IPS DF 19.7 (cell line): ENCODE measurements at regions not wholly inside any gene's neighbourhood (a gene's known extent, or its start where the extent isn't known, plus 50 kb on each side); places are given as distances from the start of the nearest gene placed in this dataset.

Experiments used
- DNase-seq: peaks from one replicate; pipeline ENCODE4 v3.0.0-alpha.2; 2013; ENCODE audit warnings: low read depth, low spot score

DNA sequence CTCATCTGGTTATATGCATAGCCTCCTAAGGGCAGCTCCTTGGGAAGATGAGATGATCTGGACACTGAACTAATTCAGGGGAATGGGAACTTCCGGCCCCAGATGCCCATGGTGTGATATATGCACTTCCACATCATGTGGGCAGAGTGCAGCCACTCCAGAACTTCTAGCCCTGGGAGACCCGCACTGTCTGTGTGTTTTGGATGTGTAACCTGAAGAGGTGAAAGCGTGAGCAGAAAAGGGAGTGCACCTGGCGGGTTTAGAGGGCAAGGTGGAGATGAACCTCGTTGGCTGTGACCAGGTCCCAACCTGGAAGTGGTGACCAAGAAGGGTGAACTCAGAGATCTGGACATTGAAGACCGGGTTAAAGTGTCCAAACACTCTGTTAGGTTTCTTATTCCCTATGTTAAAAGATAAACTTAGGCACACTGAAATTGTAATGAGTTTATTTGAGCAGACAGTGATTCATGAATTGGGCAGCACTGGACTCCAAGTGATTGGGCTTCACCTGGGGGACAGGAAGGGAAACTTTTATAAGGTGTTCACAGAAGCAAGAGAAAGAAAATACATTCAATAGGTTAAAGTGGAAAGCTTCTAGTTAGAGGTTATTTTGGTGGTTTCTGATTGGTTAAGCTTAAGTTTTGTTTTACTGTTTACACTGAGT lies 296.2 kb upstream of the SKOR2 start:
- DNase-seq = no peak

DNA sequence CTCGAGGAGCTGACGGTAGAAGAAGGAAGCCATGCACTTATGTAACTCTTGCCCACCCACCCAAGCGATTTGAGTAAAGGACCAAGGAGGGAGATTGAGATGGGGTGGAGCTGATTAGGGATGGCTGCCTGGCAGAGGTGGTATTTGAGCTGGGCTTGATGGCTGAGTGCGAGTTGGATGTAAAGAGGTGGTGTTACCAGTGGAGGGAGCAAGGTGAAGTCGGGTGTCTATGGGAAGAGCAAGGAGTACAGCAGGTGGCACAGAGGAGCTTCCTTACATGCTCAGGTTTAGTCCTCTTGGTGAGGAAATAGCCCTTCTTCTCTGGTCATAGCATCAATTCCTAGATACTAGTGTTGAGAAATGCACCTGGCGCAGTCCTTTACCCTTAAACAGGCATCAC lies 294.2 kb upstream of the SKOR2 start:
- DNase-seq = peak; percentile 38

- no peak for DNase-seq
Observed at GRCh38 chr18:47543080-47543479, 291.6 kb upstream of the SKOR2 start.

DNA sequence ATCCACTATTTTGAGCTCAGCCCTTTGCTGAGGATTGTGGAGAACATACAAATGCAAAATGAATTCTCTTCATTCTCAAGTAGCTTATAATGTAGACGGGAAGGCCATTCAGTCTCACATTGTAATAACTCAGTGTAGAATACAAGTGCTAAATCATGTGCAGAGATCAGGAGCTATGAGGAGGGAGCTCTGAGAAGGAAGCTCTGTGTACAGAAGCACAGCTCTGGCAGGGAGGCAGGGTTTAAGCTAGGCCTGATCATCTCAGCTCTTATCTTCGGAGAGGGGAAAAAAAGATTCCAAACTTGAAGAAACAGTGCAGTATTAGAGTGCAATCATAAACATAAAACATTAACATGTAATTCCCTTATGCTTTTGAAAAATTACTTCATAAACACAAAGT lies 291.1 kb upstream of the SKOR2 start:
- no peak for DNase-seq

- no peak for DNase-seq
Observed at GRCh38 chr18:47531717-47532116, 280.3 kb upstream of the SKOR2 start.

GRCh38 chr18:47530695-47531094 lies 279.2 kb upstream of the SKOR2 start:
- no peak for DNase-seq

DNA sequence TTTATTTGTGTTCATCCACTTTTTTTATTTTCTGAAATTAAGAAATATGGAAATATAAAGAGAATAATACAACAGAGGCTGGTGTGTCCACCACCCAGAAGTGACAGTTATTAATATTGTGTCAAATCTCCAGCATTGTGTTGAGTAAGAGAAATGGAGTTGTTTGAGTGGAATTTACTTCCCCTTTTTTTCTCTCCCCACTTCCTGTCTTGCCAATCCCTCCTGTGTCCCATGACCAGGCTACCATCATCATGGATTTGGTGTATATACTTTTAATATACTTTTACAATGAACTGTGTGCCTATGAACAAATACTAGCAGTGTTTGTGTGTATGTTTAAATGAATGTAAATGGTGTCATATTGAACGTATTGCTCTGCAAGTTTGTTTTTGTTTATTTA lies 276.9 kb upstream of the SKOR2 start:
- no peak for DNase-seq

DNA sequence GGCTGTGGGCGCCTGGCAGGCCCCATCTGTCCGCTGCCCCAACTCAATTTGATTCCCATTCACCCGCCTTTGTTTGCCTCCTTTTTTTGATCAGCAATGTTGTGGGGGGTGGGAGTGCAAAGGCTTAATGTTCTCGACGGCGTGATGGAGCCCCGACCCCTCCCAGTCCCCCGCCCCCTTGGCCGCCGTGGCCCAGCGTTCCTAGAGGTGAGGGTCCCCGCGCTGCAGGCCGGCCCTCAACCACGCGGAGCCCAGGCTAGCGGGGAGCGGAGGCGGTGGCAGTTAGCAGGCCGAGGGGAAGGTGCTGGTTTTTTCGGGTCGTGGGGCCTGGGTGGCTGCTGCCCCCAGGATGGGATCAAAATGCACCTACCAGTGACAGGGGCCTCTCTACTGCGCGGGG lies 274.7 kb upstream of the SKOR2 start:
- DNase-seq = no peak

GRCh38 chr18:47522359-47522758 lies 270.9 kb upstream of the SKOR2 start:
- DNase-seq = no peak

DNA sequence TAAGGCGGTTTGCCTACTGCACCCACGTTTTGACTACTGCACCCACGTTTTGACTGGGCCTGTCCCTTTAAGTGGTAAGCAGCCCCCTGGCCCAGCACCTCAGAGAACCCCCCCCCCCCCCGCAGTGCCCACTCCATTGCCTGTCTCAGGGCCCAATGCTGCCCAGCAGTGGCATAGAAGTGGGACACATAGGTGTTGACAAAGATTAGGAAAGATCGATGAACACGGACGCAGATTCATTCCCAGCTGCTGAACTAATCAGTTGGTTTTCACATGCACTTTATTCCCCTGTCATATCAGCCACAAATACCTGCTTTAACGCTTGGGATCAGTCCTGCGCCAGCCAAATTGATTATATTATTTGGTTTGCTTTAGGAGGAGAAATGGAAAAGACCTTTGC lies 268.8 kb upstream of the SKOR2 start:
- DNase-seq = no peak

GRCh38 chr18:47519706-47520105 lies 268.2 kb upstream of the SKOR2 start:
- DNase-seq = no peak

- no peak for DNase-seq
Observed at GRCh38 chr18:47519277-47519676, 267.8 kb upstream of the SKOR2 start.

DNA sequence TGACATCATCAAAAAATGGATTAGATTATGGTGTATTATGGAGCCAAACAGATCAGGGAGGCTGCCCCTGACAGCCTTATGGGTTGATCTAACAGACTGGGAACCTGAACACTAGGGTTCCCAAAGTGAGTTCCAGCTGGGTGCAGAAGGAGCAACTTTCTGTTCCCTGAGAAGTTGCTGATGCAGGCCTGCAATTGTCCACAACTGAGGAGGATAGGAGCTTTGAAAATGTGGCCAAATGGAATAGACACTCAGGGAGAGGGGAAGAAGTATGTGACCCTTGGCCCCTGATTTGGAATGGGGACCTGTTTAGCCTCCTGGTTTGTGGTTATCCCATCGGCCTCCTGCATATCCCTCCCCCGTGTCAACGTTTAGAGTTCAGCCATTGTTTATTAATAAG lies 262.2 kb upstream of the SKOR2 start:
- no peak for DNase-seq

DNA sequence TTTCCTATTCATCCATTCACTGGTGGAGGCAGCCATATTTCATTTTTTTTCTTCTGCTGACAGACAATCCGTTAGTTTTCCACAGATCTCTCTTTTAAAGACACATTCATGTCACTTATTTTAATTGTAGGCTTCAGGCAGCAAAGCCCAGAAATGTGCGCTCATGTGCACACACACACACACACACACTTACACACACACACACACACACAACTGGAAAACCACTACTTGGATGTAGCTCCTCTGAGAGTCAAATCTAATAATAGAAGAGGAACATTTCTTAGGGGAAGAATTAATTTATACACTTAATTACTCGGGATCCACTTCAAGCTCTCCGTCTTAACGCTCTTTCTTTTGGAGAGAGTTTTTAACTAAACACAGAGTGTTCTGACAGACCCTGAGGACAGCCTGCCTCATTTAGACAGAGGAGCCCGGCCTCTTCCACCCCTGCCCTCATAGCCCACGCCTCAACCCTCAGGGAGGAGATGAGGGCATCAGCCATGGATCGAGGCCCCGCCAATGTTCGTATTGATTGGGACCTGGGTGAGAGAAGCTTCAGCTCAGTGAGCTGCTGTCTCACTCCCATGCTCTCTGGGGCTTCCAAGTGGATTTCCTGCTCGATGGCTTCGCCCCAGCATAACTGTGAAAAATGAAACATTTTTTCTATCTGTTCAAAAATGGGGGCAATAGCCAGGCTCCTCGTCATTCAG lies 261.4 kb upstream of the SKOR2 start:
- no peak for DNase-seq

DNA sequence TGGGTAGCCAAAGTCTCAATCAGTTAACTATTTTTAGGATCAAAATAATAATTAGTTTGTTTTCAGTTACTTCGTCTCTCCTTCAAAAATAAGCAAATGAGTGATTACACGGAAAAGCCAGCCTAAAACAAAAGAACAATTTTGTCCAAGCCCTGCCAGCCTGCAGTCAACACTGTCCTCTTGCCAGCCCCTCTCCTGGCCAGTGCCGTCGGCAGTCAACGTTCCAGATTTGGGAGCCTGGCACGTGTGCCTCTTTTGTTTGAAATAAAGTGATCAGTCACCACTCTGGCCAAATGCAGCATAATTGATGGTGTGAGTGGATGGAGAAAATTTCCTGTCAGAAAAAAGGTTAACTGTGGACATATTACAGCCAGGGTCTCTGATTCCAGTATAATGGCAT lies 260.6 kb upstream of the SKOR2 start:
- DNase-seq = no peak

DNA sequence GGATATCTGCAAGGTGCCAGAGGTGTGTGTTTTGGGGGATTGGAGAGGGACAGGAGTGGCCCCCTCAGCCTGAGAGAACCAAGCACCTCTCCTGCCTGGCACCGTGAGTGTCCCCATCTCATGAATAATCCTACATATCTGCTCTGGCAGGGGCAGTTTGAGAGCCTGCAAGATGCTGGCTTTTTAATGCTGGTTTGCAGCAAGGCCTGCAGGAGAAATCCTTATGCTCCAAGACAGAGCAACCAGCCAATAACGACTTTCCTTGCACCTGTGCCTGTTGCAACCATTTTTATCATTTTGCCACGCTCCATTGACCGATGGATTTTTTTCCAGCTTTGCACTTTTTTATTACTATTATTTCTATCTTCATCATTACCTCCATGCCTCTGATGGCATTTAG lies 259.4 kb upstream of the SKOR2 start:
- no peak for DNase-seq

DNA sequence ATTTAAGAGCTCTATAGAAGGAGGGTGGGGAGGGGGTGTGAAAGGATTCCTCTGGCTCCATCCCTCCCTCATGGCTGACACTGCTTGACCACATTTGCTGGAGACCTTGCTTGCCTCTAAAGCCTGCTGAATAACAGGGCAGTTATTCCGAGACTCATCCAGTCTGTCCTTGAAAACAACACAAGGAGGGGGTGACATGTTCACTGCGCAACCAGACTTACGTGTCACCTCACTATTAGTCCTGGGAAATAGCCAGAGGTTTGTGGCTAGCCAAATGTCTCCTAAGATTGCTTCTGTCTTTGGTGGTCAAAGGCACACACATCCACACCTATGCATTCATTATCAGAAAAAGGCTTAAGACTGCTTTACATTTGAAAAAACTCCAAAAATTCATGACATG lies 256.2 kb upstream of the SKOR2 start:
- DNase-seq = no peak

GRCh38 chr18:47506897-47507296 lies 255.4 kb upstream of the SKOR2 start:
- no peak for DNase-seq

- no peak for DNase-seq
Observed at GRCh38 chr18:47501946-47502345, 250.5 kb upstream of the SKOR2 start.

DNA sequence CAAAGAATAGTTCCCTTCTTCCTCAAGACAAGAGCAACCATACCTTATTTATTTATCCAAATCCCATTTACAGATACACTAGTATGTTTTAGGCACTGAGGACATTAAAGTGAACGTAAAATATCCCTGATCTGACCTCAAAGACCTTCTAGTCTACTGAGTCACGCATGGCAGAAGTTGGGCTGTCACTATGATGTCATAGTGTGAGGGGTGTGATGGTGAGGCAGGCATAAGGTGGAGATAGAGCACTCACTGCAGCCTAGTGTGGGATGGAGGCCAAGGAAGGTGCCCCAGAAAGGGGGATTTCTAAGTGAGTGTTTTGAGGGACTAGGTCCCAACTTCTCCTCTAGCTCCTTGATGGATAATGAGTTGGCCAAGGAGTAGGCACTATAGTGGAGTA lies 249.5 kb upstream of the SKOR2 start:
- DNase-seq = no peak

GRCh38 chr18:47492691-47493090 lies 241.2 kb upstream of the SKOR2 start:
- DNase-seq = no peak

DNA sequence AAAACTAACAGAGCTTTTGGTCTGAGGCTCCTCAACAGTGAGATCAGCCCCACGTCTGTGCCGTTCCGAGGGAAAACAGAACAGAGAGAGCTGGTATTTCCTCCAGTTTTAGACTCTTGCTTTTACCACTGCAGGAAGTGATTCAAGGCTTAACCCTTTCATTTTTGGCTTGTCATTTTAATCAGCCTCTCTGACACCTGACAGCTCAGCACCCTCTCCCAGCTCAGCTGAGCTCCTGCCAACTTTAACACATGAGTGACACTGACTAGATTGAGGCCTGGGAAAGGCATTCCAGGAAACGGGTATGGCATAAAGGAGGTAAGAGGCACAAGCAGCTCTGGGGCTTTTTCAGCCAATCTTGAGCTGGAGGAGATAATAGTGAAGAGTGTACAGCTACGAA lies 239.4 kb upstream of the SKOR2 start:
- no peak for DNase-seq

- DNase-seq = no peak
Observed at GRCh38 chr18:47485221-47485797, 233.8 kb upstream of the SKOR2 start.
